H1 (cell line): ENCODE measurements at regions not wholly inside any gene's neighbourhood (a gene's known extent, or its start where the extent isn't known, plus 50 kb on each side); places are given as distances from the start of the nearest gene placed in this dataset.

ENCODE experiments used
- ATF2 ChIP-seq: IDR thresholded peaks from 2 replicates; pipeline ENCODE4 v1.6.1; 2012; ENCODE audit warnings: low read length, inconsistent platforms
- CBX8 ChIP-seq: fragments of 300-800, 300-1000 bp; sonication (generic); IDR thresholded peaks from 2 replicates; pipeline ENCODE4 v1.7.1; 2016; ENCODE audit warnings: low read depth, low read length, borderline replicate concordance
- CTCF ChIP-seq, 3 experiments: IDR thresholded peaks; 1 replicate in 2 of 3; 2 replicates in 1 of 3; pipeline versions ENCODE4 v1.5.1 to v1.6.1; 2011; ENCODE audit warnings: low read length in 3 of 3, mild to moderate bottlenecking in 3 of 3, inconsistent platforms in 2 of 3, low read depth in 1 of 3, moderate library complexity in 1 of 3; ENCODE audit not compliant: insufficient read depth in 1 of 3; ENCODE audit errors: control extremely low read depth in 1 of 3
- EP300 ChIP-seq, 2 experiments: IDR thresholded peaks; 1 replicate in 1 of 2; 2 replicates in 1 of 2; pipeline ENCODE4 v1.6.1; 2011 to 2012; ENCODE audit warnings: low read depth in 2 of 2, low read length in 2 of 2, mild to moderate bottlenecking in 2 of 2, borderline replicate concordance in 1 of 2, inconsistent platforms in 1 of 2, moderate library complexity in 1 of 2
- EZH2 ChIP-seq: fragments of 200-600 bp; sonication (generic); IDR thresholded peaks from 2 replicates; pipeline ENCODE4 v1.7.1; 2012; ENCODE audit warnings: low read depth, mild to moderate bottlenecking, moderate library complexity, low read length, inconsistent platforms; ENCODE audit not compliant: severe bottlenecking
- GABPA ChIP-seq: IDR thresholded peaks from 2 replicates; pipeline ENCODE4 v1.6.1; 2011; ENCODE audit warnings: mild to moderate bottlenecking, low read length, moderate library complexity, borderline replicate concordance; ENCODE audit not compliant: insufficient read depth
- POLR2A ChIP-seq, 2 experiments: IDR thresholded peaks; 1 replicate in 1 of 2; 2 replicates in 1 of 2; pipeline ENCODE4 v1.6.1; 2011; ENCODE audit warnings: low read depth in 2 of 2, low read length in 2 of 2, mild to moderate bottlenecking in 2 of 2; ENCODE audit errors: control extremely low read depth in 1 of 2
- RNF2 ChIP-seq: fragments of 200-900, 300-1000 bp; sonication (generic); IDR thresholded peaks from 2 replicates; pipeline ENCODE4 v1.7.1; 2016; ENCODE audit warnings: borderline replicate concordance, low read depth, mild to moderate bottlenecking, antibody characterized with exemption, low read length; ENCODE audit not compliant: poor library complexity, severe bottlenecking; ENCODE audit errors: missing control alignments
- TAF1 ChIP-seq: IDR thresholded peaks from 2 replicates; pipeline ENCODE4 v1.6.1; 2011; ENCODE audit warnings: mild to moderate bottlenecking, low read depth, low read length
- TCF12 ChIP-seq: IDR thresholded peaks from 2 replicates; pipeline ENCODE4 v1.6.1; 2011; ENCODE audit warnings: low read depth, mild to moderate bottlenecking, low read length
- ZNF274 ChIP-seq: IDR thresholded peaks from 2 replicates; pipeline ENCODE4 v1.7.0; 2012; ENCODE audit warnings: low read length, borderline replicate concordance; ENCODE audit errors: extremely low read depth

GRCh38 chr9:117952581-117952980, 248.4 kb downstream of the TLR4 start:
- no peak for TF ChIP-seq EP300 (IDR thresholded peaks at IDR 0.05; ENCODE audit: borderline replicate concordance in 1 of 2, low read depth in 2 of 2, low read length in 2 of 2)
- TF ChIP-seq CTCF (IDR thresholded peaks at IDR 0.05; ENCODE audit: control extremely low read depth in 1 of 3, insufficient read depth in 1 of 3, low read depth in 1 of 3, low read length in 3 of 3): no peak
- TF ChIP-seq ZNF274: no peak
- no peak for TF ChIP-seq TAF1
- no peak for TF ChIP-seq POLR2A (IDR thresholded peaks at IDR 0.05; ENCODE audit: control extremely low read depth in 1 of 2, low read depth in 2 of 2, low read length in 2 of 2)
- no peak for TF ChIP-seq GABPA
- no peak for TF ChIP-seq RNF2
- TF ChIP-seq ATF2: no peak
- no peak for TF ChIP-seq TCF12
- no peak for TF ChIP-seq CBX8
- no peak for TF ChIP-seq EZH2
